Endothelial cell (in vitro differentiated cells): ENCODE measurements at regions not wholly inside any gene's neighbourhood (a gene's known extent, or its start where the extent isn't known, plus 50 kb on each side); places are given as distances from the start of the nearest gene placed in this dataset.

Experiments used
- DNase-seq: peaks from one replicate; pipeline ENCODE4 v3.0.0; 2021; ENCODE audit warnings: low spot score
- H3K27ac Mint-ChIP-seq: one replicate; pipeline ENCODE4 v1.8.0; 2021; ENCODE audit warnings: mixed read lengths, inconsistent platforms; ENCODE audit not compliant: unreplicated experiment
- H3K27me3 Mint-ChIP-seq: one replicate; pipeline ENCODE4 v1.8.0; 2021; ENCODE audit warnings: mild to moderate bottlenecking, moderate library complexity, mixed read lengths, inconsistent platforms; ENCODE audit not compliant: unreplicated experiment
- H3K36me3 Mint-ChIP-seq: one replicate; pipeline ENCODE4 v1.8.0; 2021; ENCODE audit warnings: mild to moderate bottlenecking, low read depth, mixed read lengths, inconsistent platforms; ENCODE audit not compliant: unreplicated experiment
- H3K4me1 Mint-ChIP-seq: one replicate; pipeline ENCODE4 v1.8.0; 2021; ENCODE audit warnings: mild to moderate bottlenecking, mixed read lengths, inconsistent platforms; ENCODE audit not compliant: unreplicated experiment
- H3K4me3 Mint-ChIP-seq: one replicate; pipeline ENCODE4 v1.8.0; 2021; ENCODE audit warnings: mild to moderate bottlenecking, mixed read lengths, inconsistent platforms; ENCODE audit not compliant: unreplicated experiment
- H3K9me3 Mint-ChIP-seq: one replicate; pipeline ENCODE4 v1.8.0; 2021; ENCODE audit warnings: mixed read lengths, inconsistent platforms; ENCODE audit not compliant: unreplicated experiment
- CTCF ChIP-seq: fragments of 200-600 bp; sonication (generic); IDR thresholded peaks from one replicate; pipeline ENCODE4 v1.5.0; 2021; ENCODE audit warnings: antibody characterized with exemption; ENCODE audit not compliant: unreplicated experiment

DNA sequence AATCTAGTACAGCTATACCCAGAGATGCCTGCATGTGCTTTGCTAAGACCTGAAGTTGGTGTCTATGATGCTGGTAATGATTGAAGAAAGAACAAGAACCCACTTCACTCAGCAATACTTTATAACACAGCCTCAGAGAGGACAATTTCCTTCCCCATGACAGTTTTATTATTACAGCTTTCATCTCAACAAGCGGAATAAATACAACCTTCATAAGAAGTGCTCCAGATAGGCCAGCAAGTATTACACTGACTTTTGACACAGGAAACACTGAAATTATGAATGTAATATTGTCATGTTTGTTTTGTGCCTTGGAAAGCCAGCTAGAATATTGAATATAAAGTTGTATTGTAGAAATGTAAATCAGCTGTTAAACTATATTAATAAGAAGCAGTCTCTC lies 557.4 kb upstream of the ARPP21 start:
- Mint-ChIP-seq H3K27me3 (no peaks in the 10 kb centered on the region), H3K4me1 (no peaks in the 10 kb centered on the region), H3K27ac (no peak overlapping the region), H3K4me3 (no peak overlapping the region), H3K36me3 (no peaks in the 10 kb centered on the region), H3K9me3 (no peaks in the 10 kb centered on the region)
- TF ChIP-seq CTCF = no peak
- no peak for DNase-seq

DNA sequence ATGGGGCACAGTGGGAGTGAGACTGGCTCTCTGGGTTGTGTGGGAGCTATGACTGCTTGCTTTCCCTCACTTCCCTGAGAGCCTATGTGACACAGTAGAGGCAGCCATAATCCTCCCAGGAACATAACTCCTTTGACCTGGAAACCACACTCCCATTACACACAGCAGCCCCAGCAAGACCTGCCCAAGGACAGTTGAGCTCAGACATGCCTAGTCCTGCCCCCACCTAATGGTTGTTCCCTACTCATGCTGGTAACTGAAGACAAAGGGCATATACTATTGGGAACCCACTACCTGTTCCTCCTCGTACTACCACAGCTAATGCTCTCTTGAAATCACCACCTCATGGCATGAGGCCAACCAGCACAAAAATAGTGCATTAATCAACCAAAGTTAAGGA lies 550.4 kb upstream of the ARPP21 start:
- Mint-ChIP-seq H3K4me3 (no peak overlapping the region), H3K27me3 (no peaks in the 10 kb centered on the region), H3K36me3 (no peaks in the 10 kb centered on the region), H3K9me3 (peaks cover 7% of the 10 kb centered on the region), H3K4me1 (no peaks in the 10 kb centered on the region), H3K27ac (no peak overlapping the region)
- no peak for DNase-seq
- TF ChIP-seq CTCF = no peak

GRCh38 chr3:35114686-35115085 lies 524.6 kb upstream of the ARPP21 start:
- Mint-ChIP-seq H3K9me3 (no peaks in the 10 kb centered on the region), H3K36me3 (no peaks in the 10 kb centered on the region), H3K4me1 (no peaks in the 10 kb centered on the region), H3K4me3 (no peak overlapping the region), H3K27ac (no peak overlapping the region), H3K27me3 (no peaks in the 10 kb centered on the region)
- no peak for TF ChIP-seq CTCF
- no peak for DNase-seq

GRCh38 chr3:35120026-35120425 lies 519.3 kb upstream of the ARPP21 start:
- no peak for DNase-seq
- Mint-ChIP-seq H3K4me1 (no peaks in the 10 kb centered on the region), H3K9me3 (no peaks in the 10 kb centered on the region), H3K4me3 (no peak overlapping the region), H3K27ac (no peak overlapping the region), H3K27me3 (no peaks in the 10 kb centered on the region), H3K36me3 (no peaks in the 10 kb centered on the region)
- TF ChIP-seq CTCF = no peak

GRCh38 chr3:35137612-35138011 lies 501.7 kb upstream of the ARPP21 start:
- Mint-ChIP-seq H3K4me1 (no peaks in the 10 kb centered on the region), H3K27me3 (no peaks in the 10 kb centered on the region), H3K36me3 (no peaks in the 10 kb centered on the region), H3K27ac (no peak overlapping the region), H3K4me3 (no peak overlapping the region), H3K9me3 (no peaks in the 10 kb centered on the region)
- no peak for DNase-seq
- TF ChIP-seq CTCF = no peak
